KMS-11 (cell line): ENCODE measurements at regions not wholly inside any gene's neighbourhood (a gene's known extent, or its start where the extent isn't known, plus 50 kb on each side); places are given as distances from the start of the nearest gene placed in this dataset.

Experiments
- H2AFZ ChIP-seq: fragments of 200-600 bp; sonication (generic); 2 replicates; pipeline ENCODE4 v1.6.1; 2016; ENCODE audit warnings: antibody characterized with exemption, mixed run types, low read depth
- H3K27ac ChIP-seq: fragments of 200-600 bp; sonication (generic); 2 replicates; pipeline ENCODE4 v1.6.1; 2016; ENCODE audit warnings: mild to moderate bottlenecking, mixed run types
- H3K27me3 ChIP-seq: fragments of 200-600 bp; sonication (generic); 2 replicates; pipeline ENCODE4 v1.6.1; 2017; ENCODE audit warnings: mild to moderate bottlenecking, low read depth, mixed run types, moderate library complexity; ENCODE audit not compliant: insufficient read depth
- H3K36me3 ChIP-seq: fragments of 200-600 bp; sonication (generic); 2 replicates; pipeline ENCODE4 v1.6.1; 2017; ENCODE audit warnings: mild to moderate bottlenecking, mixed run types; ENCODE audit not compliant: insufficient read depth
- H3K4me1 ChIP-seq: fragments of 200-600 bp; sonication (generic); 2 replicates; pipeline ENCODE4 v1.6.1; 2016; ENCODE audit warnings: mild to moderate bottlenecking, low read depth, mixed run types; ENCODE audit not compliant: poor library complexity, severe bottlenecking
- H3K4me2 ChIP-seq: fragments of 200-600 bp; sonication (generic); 2 replicates; pipeline ENCODE4 v1.7.0; 2016; ENCODE audit warnings: mild to moderate bottlenecking, mixed run types
- H3K4me3 ChIP-seq: fragments of 200-600 bp; sonication (generic); IDR thresholded peaks from 2 replicates; pipeline ENCODE4 v1.6.1; 2017; ENCODE audit warnings: low read depth, low read length, mixed read lengths; ENCODE audit not compliant: insufficient read depth
- H3K79me2 ChIP-seq: fragments of 200-600 bp; sonication (generic); 2 replicates; pipeline ENCODE4 v1.6.1; 2016; ENCODE audit warnings: low read depth, mixed run types; ENCODE audit not compliant: insufficient read depth
- H3K9ac ChIP-seq: fragments of 200-600 bp; sonication (generic); 2 replicates; pipeline ENCODE4 v1.6.1; 2016; ENCODE audit warnings: mild to moderate bottlenecking, mixed run types
- H4K20me1 ChIP-seq: fragments of 200-600 bp; sonication (generic); 2 replicates; pipeline ENCODE4 v1.6.1; 2016; ENCODE audit warnings: mild to moderate bottlenecking, mixed run types; ENCODE audit not compliant: insufficient read depth
- TF ChIP-seq, protein P1 (sequence below): fragments of 200-600 bp; sonication (generic); conservative IDR thresholded peaks from 2 replicates; pipeline ENCODE4 v1.6.1; 2017; ENCODE audit warnings: low read depth, mild to moderate bottlenecking, antibody characterized with exemption, low read length, moderate library complexity, mixed read lengths

GRCh38 chr21:28100366-28100765, 892.3 kb downstream of the LTN1 start:
- H3K27me3 ChIP-seq, result no peaks in the 10 kb centered on the region
- no peaks in the 10 kb centered on the region for H4K20me1 ChIP-seq

DNA sequence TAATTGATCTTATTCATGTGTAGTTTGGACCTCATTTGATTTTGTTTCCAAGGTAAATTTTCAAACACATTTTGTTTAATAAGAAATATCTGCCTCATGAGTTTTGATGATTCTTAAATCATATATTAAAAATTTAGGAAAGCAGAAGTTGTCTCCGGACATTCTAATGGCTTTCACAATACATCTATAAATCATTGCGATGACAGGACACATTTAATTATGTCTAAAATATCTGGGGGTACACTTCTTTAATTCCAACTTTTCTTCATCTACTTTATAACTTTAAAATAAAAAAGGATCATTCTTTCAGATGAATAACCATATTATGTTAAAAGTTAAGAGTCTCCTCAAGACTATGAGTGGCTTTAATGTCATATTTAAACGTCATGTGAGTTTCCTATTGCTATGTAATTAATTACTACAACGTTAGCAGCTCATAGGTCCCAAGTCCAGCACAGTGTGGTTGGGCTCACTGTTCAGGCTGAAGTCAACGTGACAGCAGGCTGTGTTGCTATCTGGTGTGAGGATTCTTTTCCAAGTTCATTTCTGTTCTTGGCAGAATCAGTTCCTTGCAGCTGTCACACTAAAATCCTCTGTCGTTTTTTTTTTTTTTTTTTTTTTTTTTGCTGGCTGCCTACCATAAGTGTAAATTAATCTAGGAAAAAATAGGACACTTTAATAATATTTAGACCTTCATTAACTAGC, 893.5 kb downstream of the LTN1 start:
- no peak overlapping the region for H3K4me2 ChIP-seq
- H4K20me1 ChIP-seq, result no peaks in the 10 kb centered on the region
- no peaks in the 10 kb centered on the region for H3K27me3 ChIP-seq
- TF ChIP-seq, protein P1, sequence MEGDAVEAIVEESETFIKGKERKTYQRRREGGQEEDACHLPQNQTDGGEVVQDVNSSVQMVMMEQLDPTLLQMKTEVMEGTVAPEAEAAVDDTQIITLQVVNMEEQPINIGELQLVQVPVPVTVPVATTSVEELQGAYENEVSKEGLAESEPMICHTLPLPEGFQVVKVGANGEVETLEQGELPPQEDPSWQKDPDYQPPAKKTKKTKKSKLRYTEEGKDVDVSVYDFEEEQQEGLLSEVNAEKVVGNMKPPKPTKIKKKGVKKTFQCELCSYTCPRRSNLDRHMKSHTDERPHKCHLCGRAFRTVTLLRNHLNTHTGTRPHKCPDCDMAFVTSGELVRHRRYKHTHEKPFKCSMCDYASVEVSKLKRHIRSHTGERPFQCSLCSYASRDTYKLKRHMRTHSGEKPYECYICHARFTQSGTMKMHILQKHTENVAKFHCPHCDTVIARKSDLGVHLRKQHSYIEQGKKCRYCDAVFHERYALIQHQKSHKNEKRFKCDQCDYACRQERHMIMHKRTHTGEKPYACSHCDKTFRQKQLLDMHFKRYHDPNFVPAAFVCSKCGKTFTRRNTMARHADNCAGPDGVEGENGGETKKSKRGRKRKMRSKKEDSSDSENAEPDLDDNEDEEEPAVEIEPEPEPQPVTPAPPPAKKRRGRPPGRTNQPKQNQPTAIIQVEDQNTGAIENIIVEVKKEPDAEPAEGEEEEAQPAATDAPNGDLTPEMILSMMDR, result no peak
- H3K36me3 ChIP-seq, result no peaks in the 10 kb centered on the region
- no peaks in the 10 kb centered on the region for H3K4me1 ChIP-seq
- H3K9ac ChIP-seq, result no peak overlapping the region
- no peak overlapping the region for H2AFZ ChIP-seq
- no peak overlapping the region for H3K27ac ChIP-seq
- no peak overlapping the region for H3K4me3 ChIP-seq
- H3K79me2 ChIP-seq, result no peaks in the 10 kb centered on the region

More at GRCh38 chr21:28100366-28100765, 892.3 kb downstream of the LTN1 start:
- Histone ChIP-seq H3K9ac (no peak overlapping the region), H3K4me1 (no peaks in the 10 kb centered on the region), H3K4me2 (no peak overlapping the region), H3K36me3 (no peaks in the 10 kb centered on the region), H3K79me2 (no peaks in the 10 kb centered on the region), H3K27ac (no peak overlapping the region), H2AFZ (no peak overlapping the region), H3K4me3 (no peak overlapping the region)
- TF ChIP-seq, protein P1, result no peak

GRCh38 chr21:28091466-28091865, 901.2 kb downstream of the LTN1 start:
- Histone ChIP-seq H3K4me1 (peaks cover 5% of the 10 kb centered on the region), H3K36me3 (no peaks in the 10 kb centered on the region), H3K4me3 (no peak overlapping the region), H3K27me3 (no peaks in the 10 kb centered on the region), H3K79me2 (no peaks in the 10 kb centered on the region), H3K4me2 (no peak overlapping the region), H3K27ac (no peak overlapping the region), H4K20me1 (no peaks in the 10 kb centered on the region), H3K9ac (no peak overlapping the region), H2AFZ (no peak overlapping the region)
- TF ChIP-seq, protein P1, result no peak

GRCh38 chr21:28090546-28090945, 902.1 kb downstream of the LTN1 start:
- TF ChIP-seq, protein P1, result no peak
- no peak overlapping the region for H3K27ac ChIP-seq
- no peaks in the 10 kb centered on the region for H4K20me1 ChIP-seq
- H3K9ac ChIP-seq, result no peak overlapping the region
- no peaks in the 10 kb centered on the region for H3K36me3 ChIP-seq
- H3K79me2 ChIP-seq, result no peaks in the 10 kb centered on the region
- H3K27me3 ChIP-seq, result no peaks in the 10 kb centered on the region
- H3K4me3 ChIP-seq, result no peak overlapping the region
- peaks cover 5% of the 10 kb centered on the region for H3K4me1 ChIP-seq
- H3K4me2 ChIP-seq, result no peak overlapping the region
- no peak overlapping the region for H2AFZ ChIP-seq
